Lung microvascular endothelial cell (primary cell): ENCODE measurements at regions not wholly inside any gene's neighbourhood (a gene's known extent, or its start where the extent isn't known, plus 50 kb on each side); places are given as distances from the start of the nearest gene placed in this dataset.
A peak's percentile ranks its signal among the peaks of the same experiment; 100 is the strongest.
"Not testable (repeated sequence)": the region's sequence is repeated elsewhere in the genome, so short reads cannot be mapped to it uniquely, and the experiment has no call there.

ENCODE experiments used
- DNase-seq, 2 donors: peaks; one replicate each; pipeline versions ENCODE4 v3.0.0 to v3.0.0-alpha.2; 2010; ENCODE audit warnings: low read depth in 2 of 2

DNA sequence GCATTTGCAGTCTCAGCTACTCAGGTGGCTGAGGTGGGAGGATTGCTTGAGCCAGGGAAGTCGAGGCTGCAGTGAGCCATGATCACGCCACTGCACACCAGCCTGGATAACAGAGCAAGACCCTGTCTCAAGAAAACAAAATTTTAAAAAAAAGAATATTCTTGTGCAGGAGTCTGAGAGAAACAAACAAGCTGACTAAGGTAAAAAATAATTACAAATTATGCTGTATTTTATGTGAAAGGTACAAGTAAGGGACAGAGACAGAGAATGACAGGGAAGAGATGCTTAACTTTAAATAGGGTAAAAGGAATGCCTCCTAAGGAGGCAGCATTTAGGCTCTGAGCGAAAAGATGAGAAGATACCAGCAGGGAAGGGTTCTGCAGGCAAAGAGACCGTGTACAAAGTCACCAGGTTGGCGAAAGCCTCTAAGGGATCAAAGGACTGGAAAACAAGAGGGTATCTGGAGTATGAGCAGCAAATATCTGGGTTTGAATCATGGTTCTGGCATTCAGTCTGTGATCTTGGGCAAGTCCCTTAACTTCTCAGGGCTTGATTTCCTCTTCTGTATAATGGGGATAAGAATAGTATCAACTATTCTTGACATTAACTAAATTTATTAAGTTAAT, 106.2 kb upstream of the RHOBTB1 start:
- DNase-seq: no peak

DNA sequence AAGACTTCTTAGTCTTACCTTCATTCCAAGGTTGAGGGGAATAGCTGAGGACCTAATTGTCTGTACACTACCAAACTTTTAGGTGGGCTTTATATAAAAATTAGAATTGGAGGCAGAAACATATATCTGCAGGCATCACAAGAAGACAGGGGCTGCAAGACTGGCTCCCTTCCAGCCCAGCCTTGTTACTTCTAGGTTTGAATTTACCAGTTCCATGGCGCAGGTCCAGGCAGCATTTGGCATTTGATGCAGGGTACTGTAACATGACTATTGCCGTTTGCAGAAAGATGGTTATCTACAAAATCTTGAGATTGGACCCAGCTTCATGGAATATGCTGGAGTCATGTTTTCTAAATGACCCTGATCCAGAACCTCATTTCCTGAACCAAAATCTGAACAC, 105.4 kb upstream of the RHOBTB1 start:
- no peak for DNase-seq

DNA sequence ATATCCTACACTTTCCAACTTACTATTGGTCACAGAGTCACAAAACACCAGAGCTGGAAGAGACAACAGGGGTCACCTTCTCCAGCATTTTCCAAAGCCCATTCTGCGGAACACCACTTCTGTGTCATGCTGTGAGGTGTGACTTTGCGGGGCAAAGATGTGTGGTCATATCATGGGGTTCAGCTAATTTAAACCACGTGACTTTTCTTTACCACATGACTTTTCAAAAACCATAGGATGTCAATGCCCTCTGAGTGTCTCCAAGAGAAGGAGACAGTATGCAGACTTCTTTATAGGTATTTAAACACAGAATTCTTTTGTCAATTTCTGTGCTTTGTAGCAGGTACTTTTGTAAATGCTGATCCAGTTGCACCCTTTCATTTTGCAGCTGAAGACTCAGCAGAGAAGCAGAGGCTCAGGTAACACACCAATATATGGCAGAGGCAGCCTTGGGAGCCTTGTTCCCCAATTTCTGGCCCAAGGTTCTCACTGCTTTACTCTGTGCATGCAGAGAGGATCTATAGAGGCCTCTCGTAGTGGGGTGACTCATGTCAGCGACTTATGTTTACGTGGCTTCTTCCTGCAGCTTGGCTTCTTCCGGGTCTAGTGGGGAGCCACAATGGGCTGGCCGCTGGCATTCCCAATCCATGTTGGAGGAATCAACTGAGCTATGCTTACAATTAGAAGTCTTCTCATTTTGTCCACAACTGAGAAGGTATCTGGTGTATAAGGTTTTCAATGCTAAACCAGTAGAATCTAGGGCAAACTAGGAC, 104.0 kb upstream of the RHOBTB1 start:
- peak in 1 of 2 donors; percentile 52 for DNase-seq

DNA sequence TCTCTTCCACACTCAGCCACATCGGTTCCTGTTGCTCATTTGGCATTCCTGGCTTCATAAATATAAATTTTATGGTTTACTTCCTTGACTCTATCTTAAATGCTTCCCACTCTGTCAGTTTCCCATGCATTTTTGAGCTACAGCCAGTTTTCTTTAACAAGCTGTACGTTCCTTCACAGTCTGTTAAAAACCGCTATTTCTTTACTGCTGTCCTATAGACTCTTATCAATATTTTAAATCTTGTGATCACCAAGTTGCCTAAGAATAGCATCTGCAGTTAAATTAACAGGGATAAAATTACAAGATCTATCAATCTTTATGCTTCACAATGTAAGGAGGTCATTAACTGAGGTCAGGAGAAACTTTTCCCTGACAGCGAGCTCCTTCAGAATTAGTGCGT, 103.1 kb upstream of the RHOBTB1 start:
- no peak for DNase-seq

GRCh38 chr10:61045480-61045879, 101.5 kb upstream of the RHOBTB1 start:
- not testable (repeated sequence) for DNase-seq

GRCh38 chr10:61042533-61042932, 98.5 kb upstream of the RHOBTB1 start:
- no peak for DNase-seq

- DNase-seq: no peak
Measured at GRCh38 chr10:61040399-61041016, 96.5 kb upstream of the RHOBTB1 start.

DNA sequence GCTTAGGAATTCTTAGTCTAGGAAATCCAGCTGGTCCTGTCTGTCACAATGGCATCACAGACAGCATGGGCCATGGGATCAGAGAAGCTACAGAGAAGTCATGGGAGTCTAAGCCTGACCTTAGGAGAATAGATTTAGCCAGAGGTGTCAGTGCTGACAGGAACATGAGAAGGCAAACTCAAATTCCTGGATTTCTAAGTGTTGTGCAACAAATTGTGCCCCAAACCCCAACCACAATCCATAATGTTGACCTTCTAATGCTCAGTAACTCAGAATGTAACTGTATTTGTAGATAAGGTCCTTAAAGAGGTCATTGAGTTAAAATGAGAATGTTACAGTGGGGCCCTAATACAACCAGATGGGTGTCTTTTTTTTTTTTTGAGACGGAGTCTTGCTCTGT, 95.9 kb upstream of the RHOBTB1 start:
- no peak for DNase-seq

- DNase-seq: not testable (repeated sequence)
Measured at GRCh38 chr10:61037261-61037830, 93.4 kb upstream of the RHOBTB1 start.

- not testable (repeated sequence) for DNase-seq
Measured at GRCh38 chr10:61036148-61036547, 92.2 kb upstream of the RHOBTB1 start.

DNA sequence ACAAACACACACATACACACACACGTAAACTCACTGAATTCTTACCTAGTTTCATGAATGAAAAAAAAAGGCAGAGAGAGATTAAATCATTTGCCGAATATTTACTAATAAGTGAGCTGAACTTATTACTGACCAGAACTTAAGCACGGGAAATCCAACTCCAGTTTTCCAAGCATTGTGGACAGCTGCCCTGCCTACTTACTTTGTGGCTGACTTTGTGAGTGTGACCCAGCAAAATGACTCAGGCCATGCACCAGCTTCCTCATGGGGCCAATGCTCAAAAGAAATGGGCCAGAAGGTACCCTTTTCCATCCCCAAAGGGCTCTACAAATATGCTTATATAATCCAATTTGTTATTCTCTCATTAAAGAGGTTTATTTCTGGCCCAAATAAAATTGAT, 87.4 kb upstream of the RHOBTB1 start:
- DNase-seq: no peak

DNA sequence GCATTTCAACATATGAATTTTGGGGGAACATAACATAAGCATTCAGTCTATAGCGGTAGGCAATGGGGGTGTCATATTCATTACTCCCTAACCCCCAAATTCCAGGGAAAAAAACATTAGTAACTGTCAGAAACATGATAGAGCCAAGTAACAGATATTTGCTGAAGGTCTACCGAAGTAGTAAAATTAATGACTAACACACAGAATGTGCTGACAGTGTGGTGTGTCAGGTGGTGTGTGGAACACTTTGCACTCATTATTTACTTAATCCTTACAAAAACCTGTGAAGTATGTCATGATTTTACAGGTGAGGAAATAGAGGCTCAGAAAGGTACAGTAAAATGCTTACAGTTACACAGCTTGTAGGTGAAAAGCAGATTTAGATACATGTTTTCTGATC, 85.4 kb upstream of the RHOBTB1 start:
- DNase-seq: no peak

GRCh38 chr10:61028861-61029361, 84.9 kb upstream of the RHOBTB1 start:
- DNase-seq: no peak

DNA sequence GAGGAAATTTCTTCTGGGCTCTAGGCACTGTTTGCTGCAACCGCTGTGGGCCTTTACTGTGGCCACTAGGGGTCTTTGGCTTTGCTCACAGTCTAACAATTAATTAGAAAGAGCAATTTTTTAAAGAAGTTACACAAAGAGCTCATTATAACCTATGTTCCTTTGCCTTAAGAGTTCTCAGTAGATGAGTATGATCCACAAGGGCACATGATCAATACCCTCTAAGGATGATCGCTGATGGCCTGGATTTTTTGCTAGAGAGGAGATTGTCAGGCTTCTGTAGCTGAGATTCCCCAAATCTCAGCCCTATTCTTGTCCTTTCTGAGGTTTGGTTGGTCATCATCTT, 80.8 kb upstream of the RHOBTB1 start:
- DNase-seq: peak; percentile 30 to 53

- no peak for DNase-seq
Measured at GRCh38 chr10:61024151-61024855, 80.3 kb upstream of the RHOBTB1 start.

- no peak for DNase-seq
Measured at GRCh38 chr10:61023053-61023452, 79.1 kb upstream of the RHOBTB1 start.

- DNase-seq: no peak
Measured at GRCh38 chr10:61021926-61022325, 77.9 kb upstream of the RHOBTB1 start.

DNA sequence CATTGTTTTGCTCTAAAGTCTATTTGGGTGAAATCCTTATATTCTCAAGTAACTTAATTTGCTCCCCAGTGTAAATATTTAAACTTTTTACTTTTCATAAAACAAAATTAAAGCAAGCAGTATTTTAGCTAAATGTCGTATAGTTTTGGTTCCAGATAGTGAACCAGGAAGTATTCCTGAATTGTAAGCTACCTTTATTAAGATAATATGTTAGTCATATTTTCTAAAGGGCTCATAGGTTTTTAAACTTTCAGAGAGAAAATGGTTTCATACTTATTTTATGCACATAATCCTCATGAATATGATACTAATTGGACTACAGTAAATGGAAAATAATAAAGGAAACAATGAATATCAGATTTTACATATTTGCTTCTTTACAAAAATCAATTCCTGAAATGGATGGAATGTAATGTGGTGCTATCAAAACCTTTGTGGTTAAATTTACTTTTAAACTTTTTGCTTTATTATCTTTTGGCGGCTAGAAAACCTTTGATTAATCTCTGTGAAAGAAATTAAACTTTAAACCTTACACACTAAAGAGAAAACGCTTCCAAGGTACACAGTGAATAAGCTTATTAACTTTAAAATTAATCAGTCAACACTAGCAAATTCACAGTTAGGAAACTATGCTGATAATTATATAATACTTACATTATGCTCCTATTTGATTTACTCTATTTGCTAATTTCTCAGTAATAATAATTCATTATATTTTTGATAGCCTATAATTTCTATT, 76.6 kb upstream of the RHOBTB1 start:
- no peak for DNase-seq

- DNase-seq: no peak
Measured at GRCh38 chr10:61018146-61018545, 74.2 kb upstream of the RHOBTB1 start.

GRCh38 chr10:61016630-61017029, 72.6 kb upstream of the RHOBTB1 start:
- no peak for DNase-seq

GRCh38 chr10:61016007-61016406, 72.0 kb upstream of the RHOBTB1 start:
- no peak for DNase-seq
